ENCODE measurements at regions not wholly inside any gene's neighbourhood (a gene's known extent, or its start where the extent isn't known, plus 50 kb on each side); places are given as distances from the start of the nearest gene placed in this dataset.
"Not testable (repeated sequence)": the region's sequence is repeated elsewhere in the genome, so short reads cannot be mapped to it uniquely, and the experiment has no call there.

GRCh38 chr2:14479486-14479885, 153.0 kb upstream of the LRATD1 start:
- Histone ChIP-seq H3K4me1 (ENCODE audit: control insufficient read depth, insufficient read depth, low read length) (no peaks in the 10 kb centered on the region), H3K9me3 (ENCODE audit: control insufficient read depth, insufficient read depth, low read length) (no peaks in the 10 kb centered on the region), H3K27me3 (ENCODE audit: control insufficient read depth, insufficient read depth, low read length) (no peaks in the 10 kb centered on the region), H3K9ac (ENCODE audit: low read depth, low read length) (no peak overlapping the region), H3K4me3 (ENCODE audit: low read depth, low read length) (no peak overlapping the region), H3K36me3 (ENCODE audit: control insufficient read depth, insufficient read depth, low read length) (no peaks in the 10 kb centered on the region)

- no peaks in the 10 kb centered on the region for H3K4me1 ChIP-seq (ENCODE audit: control insufficient read depth, insufficient read depth, low read length)
- no peaks in the 10 kb centered on the region for H3K36me3 ChIP-seq (ENCODE audit: control insufficient read depth, insufficient read depth, low read length)
- H3K9me3 ChIP-seq (ENCODE audit: control insufficient read depth, insufficient read depth, low read length) = no peaks in the 10 kb centered on the region
- no peak overlapping the region for H3K9ac ChIP-seq (ENCODE audit: low read depth, low read length)
- no peak overlapping the region for H3K4me3 ChIP-seq (ENCODE audit: low read depth, low read length)
- no peaks in the 10 kb centered on the region for H3K27me3 ChIP-seq (ENCODE audit: control insufficient read depth, insufficient read depth, low read length)
These were observed 152.4 kb upstream of the LRATD1 start for GRCh38 chr2:14480120-14480519.

GRCh38 chr2:14480906-14481305, 151.6 kb upstream of the LRATD1 start:
- Histone ChIP-seq H3K4me1 (ENCODE audit: control insufficient read depth, insufficient read depth, low read length) (no peaks in the 10 kb centered on the region), H3K4me3 (ENCODE audit: low read depth, low read length) (no peak overlapping the region), H3K27me3 (ENCODE audit: control insufficient read depth, insufficient read depth, low read length) (no peaks in the 10 kb centered on the region), H3K9ac (ENCODE audit: low read depth, low read length) (no peak overlapping the region), H3K9me3 (ENCODE audit: control insufficient read depth, insufficient read depth, low read length) (no peaks in the 10 kb centered on the region), H3K36me3 (ENCODE audit: control insufficient read depth, insufficient read depth, low read length) (no peaks in the 10 kb centered on the region)

GRCh38 chr2:14492920-14493503, 139.5 kb upstream of the LRATD1 start:
- Histone ChIP-seq H3K4me3 (ENCODE audit: low read depth, low read length) (no peak overlapping the region), H3K36me3 (ENCODE audit: control insufficient read depth, insufficient read depth, low read length) (no peaks in the 10 kb centered on the region), H3K9me3 (ENCODE audit: control insufficient read depth, insufficient read depth, low read length) (no peaks in the 10 kb centered on the region), H3K27me3 (ENCODE audit: control insufficient read depth, insufficient read depth, low read length) (no peaks in the 10 kb centered on the region), H3K9ac (ENCODE audit: low read depth, low read length) (no peak overlapping the region), H3K4me1 (ENCODE audit: control insufficient read depth, insufficient read depth, low read length) (no peaks in the 10 kb centered on the region)

GRCh38 chr2:14494759-14495158, 137.8 kb upstream of the LRATD1 start:
- Histone ChIP-seq H3K9me3 (ENCODE audit: control insufficient read depth, insufficient read depth, low read length) (no peaks in the 10 kb centered on the region), H3K9ac (ENCODE audit: low read depth, low read length) (no peak overlapping the region), H3K4me3 (ENCODE audit: low read depth, low read length) (no peak overlapping the region), H3K4me1 (ENCODE audit: control insufficient read depth, insufficient read depth, low read length) (no peaks in the 10 kb centered on the region), H3K27me3 (ENCODE audit: control insufficient read depth, insufficient read depth, low read length) (no peaks in the 10 kb centered on the region), H3K36me3 (ENCODE audit: control insufficient read depth, insufficient read depth, low read length) (no peaks in the 10 kb centered on the region)

GRCh38 chr2:14501061-14501460, 131.5 kb upstream of the LRATD1 start:
- Histone ChIP-seq H3K9me3 (ENCODE audit: control insufficient read depth, insufficient read depth, low read length) (no peaks in the 10 kb centered on the region), H3K4me1 (ENCODE audit: control insufficient read depth, insufficient read depth, low read length) (no peaks in the 10 kb centered on the region), H3K4me3 (ENCODE audit: low read depth, low read length) (no peak overlapping the region), H3K36me3 (ENCODE audit: control insufficient read depth, insufficient read depth, low read length) (no peaks in the 10 kb centered on the region), H3K27me3 (ENCODE audit: control insufficient read depth, insufficient read depth, low read length) (no peaks in the 10 kb centered on the region), H3K9ac (ENCODE audit: low read depth, low read length) (no peak overlapping the region)

- H3K9me3 ChIP-seq (ENCODE audit: control insufficient read depth, insufficient read depth, low read length); H3K4me3 ChIP-seq (ENCODE audit: low read depth, low read length); H3K4me1 ChIP-seq (ENCODE audit: control insufficient read depth, insufficient read depth, low read length); H3K36me3 ChIP-seq (ENCODE audit: control insufficient read depth, insufficient read depth, low read length); H3K9ac ChIP-seq (ENCODE audit: low read depth, low read length); H3K27me3 ChIP-seq (ENCODE audit: control insufficient read depth, insufficient read depth, low read length): not testable (repeated sequence)
These were observed 125.6 kb upstream of the LRATD1 start for GRCh38 chr2:14506955-14507354.

- no peak overlapping the region for H3K4me3 ChIP-seq (ENCODE audit: low read depth, low read length)
- no peaks in the 10 kb centered on the region for H3K9me3 ChIP-seq (ENCODE audit: control insufficient read depth, insufficient read depth, low read length)
- H3K9ac ChIP-seq (ENCODE audit: low read depth, low read length) = no peak overlapping the region
- H3K27me3 ChIP-seq (ENCODE audit: control insufficient read depth, insufficient read depth, low read length) = no peaks in the 10 kb centered on the region
- H3K4me1 ChIP-seq (ENCODE audit: control insufficient read depth, insufficient read depth, low read length) = no peaks in the 10 kb centered on the region
- H3K36me3 ChIP-seq (ENCODE audit: control insufficient read depth, insufficient read depth, low read length) = no peaks in the 10 kb centered on the region
These were observed 121.0 kb upstream of the LRATD1 start for GRCh38 chr2:14511541-14511940.

GRCh38 chr2:14513903-14514302, 118.6 kb upstream of the LRATD1 start:
- Histone ChIP-seq H3K27me3 (ENCODE audit: control insufficient read depth, insufficient read depth, low read length) (no peaks in the 10 kb centered on the region), H3K9ac (ENCODE audit: low read depth, low read length) (no peak overlapping the region), H3K4me3 (ENCODE audit: low read depth, low read length) (no peak overlapping the region), H3K9me3 (ENCODE audit: control insufficient read depth, insufficient read depth, low read length) (no peaks in the 10 kb centered on the region), H3K4me1 (ENCODE audit: control insufficient read depth, insufficient read depth, low read length) (no peaks in the 10 kb centered on the region), H3K36me3 (ENCODE audit: control insufficient read depth, insufficient read depth, low read length) (no peaks in the 10 kb centered on the region)

- Histone ChIP-seq H3K9ac (ENCODE audit: low read depth, low read length) (no peak overlapping the region), H3K4me3 (ENCODE audit: low read depth, low read length) (no peak overlapping the region), H3K4me1 (ENCODE audit: control insufficient read depth, insufficient read depth, low read length) (no peaks in the 10 kb centered on the region), H3K36me3 (ENCODE audit: control insufficient read depth, insufficient read depth, low read length) (no peaks in the 10 kb centered on the region), H3K9me3 (ENCODE audit: control insufficient read depth, insufficient read depth, low read length) (no peaks in the 10 kb centered on the region), H3K27me3 (ENCODE audit: control insufficient read depth, insufficient read depth, low read length) (no peaks in the 10 kb centered on the region)
These were observed 115.7 kb upstream of the LRATD1 start for GRCh38 chr2:14516844-14517243.

- no peaks in the 10 kb centered on the region for H3K9me3 ChIP-seq (ENCODE audit: control insufficient read depth, insufficient read depth, low read length)
- H3K4me1 ChIP-seq (ENCODE audit: control insufficient read depth, insufficient read depth, low read length) = no peaks in the 10 kb centered on the region
- no peak overlapping the region for H3K9ac ChIP-seq (ENCODE audit: low read depth, low read length)
- H3K27me3 ChIP-seq (ENCODE audit: control insufficient read depth, insufficient read depth, low read length) = no peaks in the 10 kb centered on the region
- no peak overlapping the region for H3K4me3 ChIP-seq (ENCODE audit: low read depth, low read length)
- H3K36me3 ChIP-seq (ENCODE audit: control insufficient read depth, insufficient read depth, low read length) = no peaks in the 10 kb centered on the region
These were observed 114.8 kb upstream of the LRATD1 start for GRCh38 chr2:14517731-14518130.

- Histone ChIP-seq H3K4me1 (ENCODE audit: control insufficient read depth, insufficient read depth, low read length) (no peaks in the 10 kb centered on the region), H3K9ac (ENCODE audit: low read depth, low read length) (no peak overlapping the region), H3K27me3 (ENCODE audit: control insufficient read depth, insufficient read depth, low read length) (no peaks in the 10 kb centered on the region), H3K9me3 (ENCODE audit: control insufficient read depth, insufficient read depth, low read length) (no peaks in the 10 kb centered on the region), H3K4me3 (ENCODE audit: low read depth, low read length) (no peak overlapping the region), H3K36me3 (ENCODE audit: control insufficient read depth, insufficient read depth, low read length) (no peaks in the 10 kb centered on the region)
These were observed 112.1 kb upstream of the LRATD1 start for GRCh38 chr2:14520385-14520945.
